ENCODE measurements at regions not wholly inside any gene's neighbourhood (a gene's known extent, or its start where the extent isn't known, plus 50 kb on each side); places are given as distances from the start of the nearest gene placed in this dataset.

DNA sequence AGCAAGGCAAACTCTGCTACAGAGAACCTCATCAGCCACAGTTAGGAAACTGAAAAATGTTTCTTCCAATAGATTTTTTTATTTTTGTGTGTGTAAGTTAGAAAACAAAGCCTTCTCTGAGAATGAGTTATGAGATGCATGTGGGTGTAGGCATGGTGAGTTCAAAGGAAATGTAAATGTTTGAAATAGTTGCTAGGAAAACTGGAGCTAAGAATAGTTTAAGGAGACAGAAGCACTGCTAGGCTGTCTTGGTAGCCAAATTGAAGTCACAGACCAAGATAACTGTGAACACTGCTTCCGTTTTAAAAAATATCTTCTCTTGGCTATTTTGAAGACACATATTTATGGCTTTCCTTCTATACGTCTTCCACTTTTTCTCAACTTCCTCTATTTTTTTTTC, 1501.2 kb upstream of the CADM2 start:
- in situ Hi-C loops (cut with MboI; ENCODE audit: low sequenced_read_pairs, unreplicated experiment): no loop called here
- no peak for DNase-seq (ENCODE audit: low spot score)
- no peak for TF ChIP-seq CTCF (IDR thresholded peaks at IDR 0.05; ENCODE audit: borderline replicate concordance, control extremely low read depth, extremely low read depth, insufficient read depth, missing control alignments)

GRCh38 chr3:83460052-83460451, 1498.7 kb upstream of the CADM2 start:
- in situ Hi-C loops (cut with MboI; ENCODE audit: low sequenced_read_pairs, unreplicated experiment): no loop called here
- no peak for DNase-seq (ENCODE audit: low spot score)
- no peak for TF ChIP-seq CTCF (IDR thresholded peaks at IDR 0.05; ENCODE audit: borderline replicate concordance, control extremely low read depth, extremely low read depth, insufficient read depth, missing control alignments)

DNA sequence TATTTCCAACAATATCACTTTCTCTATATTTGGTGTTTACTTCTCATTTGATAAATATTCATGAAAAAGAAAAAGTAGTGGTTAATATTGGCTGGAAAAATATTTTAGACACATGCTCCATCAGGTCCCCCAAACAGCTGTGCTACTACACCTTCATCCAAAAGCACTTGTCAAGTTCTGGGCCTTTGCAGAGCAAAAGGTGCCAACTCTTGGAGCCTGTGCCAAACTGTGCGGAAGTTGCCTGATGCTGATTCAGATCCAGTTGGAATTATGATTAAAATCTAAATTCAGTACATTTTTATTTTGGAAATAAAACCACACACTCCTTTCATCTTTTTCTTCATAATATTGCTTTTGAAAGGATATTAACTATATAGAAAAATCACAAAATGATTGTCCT, 1497.4 kb upstream of the CADM2 start:
- TF ChIP-seq CTCF (IDR thresholded peaks at IDR 0.05; ENCODE audit: borderline replicate concordance, control extremely low read depth, extremely low read depth, insufficient read depth, missing control alignments): no peak
- in situ Hi-C loops (cut with MboI; ENCODE audit: low sequenced_read_pairs, unreplicated experiment): no loop called here
- no peak for DNase-seq (ENCODE audit: low spot score)

- no peak for TF ChIP-seq CTCF (IDR thresholded peaks at IDR 0.05; ENCODE audit: borderline replicate concordance, control extremely low read depth, extremely low read depth, insufficient read depth, missing control alignments)
- in situ Hi-C loops (cut with MboI; ENCODE audit: low sequenced_read_pairs, unreplicated experiment): no loop called here
- DNase-seq (ENCODE audit: low spot score): no peak
Measured at GRCh38 chr3:83477563-83477962, 1481.2 kb upstream of the CADM2 start.

DNA sequence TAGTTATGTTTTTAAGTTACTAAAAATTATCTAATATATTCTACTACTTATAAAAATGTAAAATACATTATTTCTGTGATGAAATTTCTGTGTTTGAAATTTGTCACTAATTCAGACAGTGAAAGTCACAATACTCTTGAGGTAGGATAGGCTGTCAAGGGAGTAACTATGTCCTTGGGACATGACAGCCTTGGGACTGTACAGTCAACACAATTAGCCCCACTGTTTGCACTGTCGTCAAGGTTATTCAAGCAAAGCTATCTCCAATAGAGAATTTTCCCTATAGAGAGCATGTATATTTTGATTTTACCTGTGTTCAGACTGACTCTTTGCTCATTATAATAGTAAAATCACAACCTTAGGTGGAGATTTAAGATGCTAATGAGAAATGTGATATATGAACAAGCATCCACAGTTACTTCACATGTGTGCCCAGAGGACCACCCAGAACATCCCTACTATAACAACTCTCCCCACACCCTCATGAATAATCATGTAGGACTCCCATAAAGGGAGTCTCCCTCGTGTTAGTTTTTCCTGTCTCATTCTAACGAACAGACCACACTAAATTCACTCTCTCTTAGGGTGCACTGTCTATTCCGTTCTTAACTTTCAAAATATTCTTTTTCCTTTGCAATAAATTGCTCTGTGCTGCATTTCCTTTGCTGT, 1476.3 kb upstream of the CADM2 start:
- no peak for TF ChIP-seq CTCF (IDR thresholded peaks at IDR 0.05; ENCODE audit: borderline replicate concordance, control extremely low read depth, extremely low read depth, insufficient read depth, missing control alignments)
- in situ Hi-C loops (cut with MboI; ENCODE audit: low sequenced_read_pairs, unreplicated experiment): no loop called here
- DNase-seq (ENCODE audit: low spot score): no peak

DNA sequence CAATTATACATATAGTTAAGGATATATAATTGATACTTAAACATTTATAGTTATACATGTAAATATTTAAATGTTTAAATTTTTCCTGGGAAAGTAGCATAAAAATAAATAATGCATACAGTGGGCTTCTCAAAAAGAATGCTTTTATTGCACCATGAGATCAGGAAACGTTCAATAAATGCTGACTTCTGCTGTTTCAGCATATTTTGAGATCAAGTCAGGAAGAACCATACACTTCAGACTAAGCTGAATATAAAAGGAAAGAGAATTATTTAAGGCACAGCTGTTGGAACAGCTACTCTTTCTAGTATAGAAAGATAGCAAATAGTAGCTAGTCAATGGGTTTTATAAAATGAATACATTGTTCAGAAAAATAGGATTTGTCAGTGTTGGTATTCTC, 1462.3 kb upstream of the CADM2 start:
- in situ Hi-C loops (cut with MboI; ENCODE audit: low sequenced_read_pairs, unreplicated experiment): no loop called here
- DNase-seq (ENCODE audit: low spot score): no peak
- no peak for TF ChIP-seq CTCF (IDR thresholded peaks at IDR 0.05; ENCODE audit: borderline replicate concordance, control extremely low read depth, extremely low read depth, insufficient read depth, missing control alignments)
